Panc1 (cell line): ENCODE measurements at regions not wholly inside any gene's neighbourhood (a gene's known extent, or its start where the extent isn't known, plus 50 kb on each side); places are given as distances from the start of the nearest gene placed in this dataset.

Experiments used
- ATAC-seq: fragments of 200-7000 bp; cut with Tn5 transposase; 2 replicates; pipeline ENCODE4 v1.9.1; 2020; ENCODE audit warnings: mild to moderate bottlenecking, moderate library complexity
- BruUV-seq: library from RNA; stranded (reverse); fragments of 400-500 nt; replicated peaks from 2 replicates; lab custom pipeline; 2021; lab: Mats Ljungman, UMichigan
- CTCF ChIA-PET: fragments of 300-600 bp; sonication (Branson Sonifier 250); formaldehyde crosslinking; loops from one replicate; lab custom pipeline; 2022; ENCODE audit warnings: antibody characterized with exemption; lab: Charles Lee
- POLR2A ChIA-PET: fragments of 300-600 bp; sonication (Branson Sonifier 250); formaldehyde crosslinking; loops from one replicate; lab custom pipeline; 2022; ENCODE audit warnings: antibody characterized with exemption; lab: Charles Lee
- DNase-seq: peaks from one replicate; pipeline ENCODE4 v3.0.0-alpha.2; 2010; ENCODE audit warnings: low read depth, low spot score
- H3K27ac ChIP-seq: 2 replicates; pipeline ENCODE4 v1.5.1; 2011; ENCODE audit warnings: mild to moderate bottlenecking, low read length, inconsistent platforms
- H3K27me3 ChIP-seq: fragments of 200-500 bp; sonication (Bioruptor generic); 2 replicates; pipeline ENCODE4 v1.6.0; 2014; ENCODE audit warnings: low read length, inconsistent platforms; ENCODE audit not compliant: control insufficient read depth, insufficient read depth
- H3K36me3 ChIP-seq: fragments of 200-500 bp; sonication (Bioruptor generic); 2 replicates; pipeline ENCODE4 v1.5.1; 2014; ENCODE audit warnings: inconsistent platforms, mild to moderate bottlenecking, low read length, moderate library complexity; ENCODE audit not compliant: control insufficient read depth, insufficient read depth
- H3K4me1 ChIP-seq: 2 replicates; pipeline ENCODE4 v1.5.1; 2011; ENCODE audit warnings: inconsistent platforms, mild to moderate bottlenecking, low read length, moderate library complexity; ENCODE audit not compliant: control insufficient read depth, insufficient read depth
- H3K4me3 ChIP-seq, 2 experiments: 2 replicates each; pipeline ENCODE4 v1.5.1; 2011 to 2012; ENCODE audit warnings: low read depth in 2 of 2, low read length in 2 of 2, mild to moderate bottlenecking in 2 of 2, inconsistent platforms in 1 of 2, moderate library complexity in 1 of 2
- H3K9me3 ChIP-seq: fragments of 200-500 bp; sonication (Bioruptor generic); 2 replicates; pipeline ENCODE4 v1.5.1; 2014; ENCODE audit warnings: low read depth, mild to moderate bottlenecking, inconsistent platforms, low read length, moderate library complexity; ENCODE audit not compliant: control insufficient read depth, insufficient read depth
- CTCF ChIP-seq: fragments of 450-650 bp; IDR thresholded peaks from 2 replicates; pipeline ENCODE4 v1.5.1; 2017; ENCODE audit warnings: mild to moderate bottlenecking
- POLR2AphosphoS5 ChIP-seq: IDR thresholded peaks from 2 replicates; pipeline ENCODE4 v1.6.1; 2012; ENCODE audit warnings: mild to moderate bottlenecking, low read depth, low read length, moderate library complexity
- REST ChIP-seq, 2 experiments: IDR thresholded peaks; 2 replicates each; pipeline ENCODE4 v1.6.1; 2011 to 2012; ENCODE audit warnings: low read depth in 2 of 2, control low read depth in 1 of 2, low read length in 1 of 2, mild to moderate bottlenecking in 1 of 2, moderate library complexity in 1 of 2; ENCODE audit not compliant: insufficient read depth in 1 of 2
- SIN3A ChIP-seq: IDR thresholded peaks from 2 replicates; pipeline ENCODE4 v1.6.1; 2012; ENCODE audit warnings: low read depth, mild to moderate bottlenecking, low read length, moderate library complexity, borderline replicate concordance; ENCODE audit not compliant: insufficient read depth
- TCF7L2 ChIP-seq: IDR thresholded peaks from 2 replicates; pipeline ENCODE4 v1.6.1; 2011; ENCODE audit warnings: mild to moderate bottlenecking, low read depth, low read length, inconsistent platforms
- in situ Hi-C: cut with HindIII; loops from 2 replicates; pipeline ENCODE4 v1.10.0; 2016; ENCODE audit warnings: low sequenced_read_pairs, low pct_unique_long_range_greater_than_20kb
- intact Hi-C: fragments of 100-400 bp; cut with micrococcal nuclease; formaldehyde crosslinking; loops from one replicate; pipeline ENCODE4 v1.10.0; 2022; ENCODE audit not compliant: unreplicated experiment

- Histone ChIP-seq H3K4me1 (peaks cover 19% of the 10 kb centered on the region), H3K27me3 (no peaks in the 10 kb centered on the region), H3K4me3 (no peak overlapping the region), H3K9me3 (peaks cover 3% of the 10 kb centered on the region; the same call in 1 of the 2 replicates), H3K36me3 (no peaks in the 10 kb centered on the region), H3K27ac (no peak overlapping the region)
- DNase-seq (no peak), ATAC-seq (peak; percentile 46; the same call in 1 of the 2 replicates)
- intact Hi-C loops, result no loop called here
- ChIA-PET POLR2A (no interaction called here), CTCF (interaction anchor here (0.8 kb wide), 1 partner anchor 163 kb away, joined by 3 read pairs; no protein-coding TSS in a partner anchor)
- no TSS peak for BruUV-seq
- no peak for TF ChIP-seq TCF7L2
- no peak for TF ChIP-seq POLR2AphosphoS5
- no peak for TF ChIP-seq SIN3A
- TF ChIP-seq REST (IDR thresholded peaks at IDR 0.05; ENCODE audit: insufficient read depth in 1 of 2, low read depth in 2 of 2, low read length in 1 of 2), result no peak
- TF ChIP-seq CTCF, result no peak
- in situ Hi-C loops, result no loop called here
Observed at GRCh38 chr17:72351884-72352346, 231.1 kb downstream of the SOX9 start.

- Histone ChIP-seq H3K4me3 (peak overlapping the region; percentile 21 to 52), H3K9me3 (peaks cover 3% of the 10 kb centered on the region; the same call in 1 of the 2 replicates), H3K4me1 (peaks cover 19% of the 10 kb centered on the region), H3K27me3 (no peaks in the 10 kb centered on the region), H3K36me3 (no peaks in the 10 kb centered on the region), H3K27ac (peak overlapping the region; percentile 65)
- no TSS peak for BruUV-seq
- no peak; the same call in none of the 2 replicates for ATAC-seq
- no peak for TF ChIP-seq TCF7L2
- TF ChIP-seq CTCF, result no peak
- TF ChIP-seq POLR2AphosphoS5, result no peak
- no peak for TF ChIP-seq REST (IDR thresholded peaks at IDR 0.05; ENCODE audit: insufficient read depth in 1 of 2, low read depth in 2 of 2, low read length in 1 of 2)
- no peak for TF ChIP-seq SIN3A
- POLR2A ChIA-PET, result no interaction called here
- in situ Hi-C loops (no loop called here), intact Hi-C loops (no loop called here)
- CTCF ChIA-PET, result interaction anchor here (0.6 kb wide), 1 partner anchor 123 kb away, joined by 3 read pairs; no protein-coding TSS in a partner anchor
- no peak for DNase-seq
Observed at GRCh38 chr17:72353502-72353901, 232.7 kb downstream of the SOX9 start.
